Pancreas (tissue), 10 donors: ENCODE measurements at regions not wholly inside any gene's neighbourhood (a gene's known extent, or its start where the extent isn't known, plus 50 kb on each side); places are given as distances from the start of the nearest gene placed in this dataset.
A peak's percentile ranks its signal among the peaks of the same experiment; 100 is the strongest.

Source experiments
- ATAC-seq, 4 donors: fragments of 200-7000 bp; cut with Tn5 transposase; one replicate each; pipeline versions ENCODE4 v1.8.0 to v1.9.1; 2020; ENCODE audit warnings: mild to moderate bottlenecking in 4 of 4, moderate library complexity in 4 of 4
- DNase-seq, 6 donors: peaks; one replicate each; pipeline ENCODE4 v3.0.0-alpha.2; 2020
- FAIRE-seq: peaks from 2 replicates; lab custom pipeline; 2012; peaks lifted over from hg19 to GRCh38; lab: Jason Lieb, UNC
- H3K27ac ChIP-seq, 4 donors: fragments of 200-600 bp; sonication (generic); 1 replicate in 3 of 4; 2 replicates in 1 of 4; pipeline versions ENCODE4 v1.5.0 to v1.8.0; 2020
- H3K27me3 ChIP-seq, 4 donors: fragments of 200-600 bp; one replicate each; pipeline ENCODE4 v1.8.0; 2021
- H3K36me3 ChIP-seq, 3 donors: fragments of 200-600 bp; sonication (generic) in 1 of 3; one replicate each; pipeline versions ENCODE4 v1.5.0 to v1.8.0; 2020 to 2021
- H3K4me1 ChIP-seq, 3 donors: fragments of 200-600 bp; one replicate each; pipeline ENCODE4 v1.8.0; 2021
- H3K4me3 ChIP-seq, 4 donors: fragments of 200-600 bp; sonication (generic) in 2 of 4; one replicate each; pipeline versions ENCODE4 v1.5.0 to v1.8.0; 2020 to 2021
- H3K9me3 ChIP-seq, 4 donors: fragments of 200-600 bp; one replicate each; pipeline ENCODE4 v1.8.0; 2021
- CTCF ChIP-seq, 4 donors: fragments of 200-600 bp; sonication (generic) in 3 of 4; IDR thresholded peaks; one replicate each; pipeline versions ENCODE4 v1.5.0 to v1.8.0; 2021; ENCODE audit warnings: antibody characterized with exemption in 4 of 4
- WGBS, 2 donors: extraction: QIAGEN DNeasy Blood & Tissue Kit; methylation state at CpG; one replicate each; pipeline ENCODE4 v1.1.7; 2013; 5-methylcytosine and 5-hydroxymethylcytosine counted together
- intact Hi-C, 3 donors: fragments of 100-400 bp; cut with DNase I; formaldehyde crosslinking; loops; one replicate each; pipeline versions ENCODE4 v1.11.1 to v1.14.2; 2022
- donor health status: healthy with polysubstance abuse.
- donor health status: DM: no; HTN: no; CAD: no; lungs with moderate emphysema.
- donor health status: DM: no; HTN: no; CAD: no.
- donor health status: control.
- donor health status: control.
- donor health status: Bipolar disorder and iron deficiency.
- donor health status: DM: yes; HTN: yes; CAD: no.
- donor health status: DM: no; HTN: no; CAD: no.
- donor health status: DM: no; HTN: no; CAD: no.
- donor health status: DM: yes; HTN: yes; CAD: no.

GRCh38 chr11:81644239-81644840, 1089.3 kb downstream of the FAM181B start:
- TF ChIP-seq CTCF (IDR thresholded peaks at IDR 0.05), result peak; percentile 37 to 59 (median 48)
- DNase-seq (no peak), FAIRE-seq (peak; percentile 78), ATAC-seq (peak in 3 of 4 donors; percentile 69 to 76 (median 73))
- Histone ChIP-seq H3K4me3 (no peak overlapping the region), H3K4me1 (no peaks in the 10 kb centered on the region), H3K27ac (no peak overlapping the region), H3K27me3 (no peaks in the 10 kb centered on the region), H3K9me3 (no peaks in the 10 kb centered on the region), H3K36me3 (no peaks in the 10 kb centered on the region)
- 30 to 54% methylated on average over 1 of the region's 1 CpG for WGBS, 2 donors
- intact Hi-C loops, result loop anchor here in 1 of 3 donors (10.0 kb wide), 1 partner anchor 1050 kb away; no protein-coding TSS in a partner anchor

- Histone ChIP-seq H3K27me3 (no peaks in the 10 kb centered on the region), H3K4me1 (no peaks in the 10 kb centered on the region), H3K9me3 (no peaks in the 10 kb centered on the region), H3K4me3 (no peak overlapping the region), H3K36me3 (no peaks in the 10 kb centered on the region), H3K27ac (no peak overlapping the region)
- no peak for ATAC-seq
- TF ChIP-seq CTCF (IDR thresholded peaks at IDR 0.05), result no peak
- intact Hi-C loops, result no loop called here
- WGBS, 2 donors, result 70 to 81% methylated on average over 7 of the region's 7 CpGs
- DNase-seq, result no peak
- no peak for FAIRE-seq
Measured at GRCh38 chr11:81634483-81634882, 1099.2 kb downstream of the FAM181B start.

GRCh38 chr11:81602508-81602907, 1131.2 kb downstream of the FAM181B start:
- WGBS, 2 donors, result 23 to 29% methylated on average over 1 of the region's 1 CpG
- no peaks in the 10 kb centered on the region for H3K27me3 ChIP-seq
- DNase-seq (no peak), ATAC-seq (no peak), FAIRE-seq (no peak)
- H3K4me3 ChIP-seq, result no peak overlapping the region
- no peaks in the 10 kb centered on the region for H3K36me3 ChIP-seq
- H3K9me3 ChIP-seq, result no peaks in the 10 kb centered on the region
- no peaks in the 10 kb centered on the region for H3K4me1 ChIP-seq
- intact Hi-C loops, result no loop called here
- no peak overlapping the region for H3K27ac ChIP-seq
- no peak for TF ChIP-seq CTCF (IDR thresholded peaks at IDR 0.05)

- Histone ChIP-seq H3K27ac (no peak overlapping the region), H3K9me3 (no peaks in the 10 kb centered on the region), H3K27me3 (no peaks in the 10 kb centered on the region), H3K4me3 (no peak overlapping the region), H3K36me3 (no peaks in the 10 kb centered on the region), H3K4me1 (no peaks in the 10 kb centered on the region)
- no peak for TF ChIP-seq CTCF (IDR thresholded peaks at IDR 0.05)
- WGBS, 2 donors, result 22 to 37% methylated on average over 2 of the region's 2 CpGs
- ATAC-seq (no peak), DNase-seq (no peak), FAIRE-seq (no peak)
- intact Hi-C loops, result no loop called here
Measured at GRCh38 chr11:81596704-81597103, 1137.0 kb downstream of the FAM181B start.

GRCh38 chr11:81585390-81585933, 1148.2 kb downstream of the FAM181B start:
- Histone ChIP-seq H3K36me3 (no peaks in the 10 kb centered on the region), H3K4me3 (no peak overlapping the region), H3K27ac (no peak overlapping the region), H3K27me3 (no peaks in the 10 kb centered on the region), H3K4me1 (no peaks in the 10 kb centered on the region), H3K9me3 (no peaks in the 10 kb centered on the region)
- DNase-seq (no peak), ATAC-seq (no peak), FAIRE-seq (no peak)
- TF ChIP-seq CTCF (IDR thresholded peaks at IDR 0.05), result no peak
- intact Hi-C loops, result no loop called here
- WGBS, 2 donors, result 76 to 83% methylated on average over 2 of the region's 2 CpGs
